ENCODE measurements at regions not wholly inside any gene's neighbourhood (a gene's known extent, or its start where the extent isn't known, plus 50 kb on each side); places are given as distances from the start of the nearest gene placed in this dataset.

- no peak for TF ChIP-seq POLR2AphosphoS5 (IDR thresholded peaks at IDR 0.05; ENCODE audit: low read depth, low read length)
- no peak for TF ChIP-seq REST (IDR thresholded peaks at IDR 0.05; ENCODE audit: insufficient read depth in 1 of 2, low read depth in 2 of 2, low read length in 2 of 2)
- no peak for TF ChIP-seq TAF1 (IDR thresholded peaks at IDR 0.05; ENCODE audit: borderline replicate concordance, insufficient read depth, low read length)
- no peak for TF ChIP-seq FOXP2 (optimal IDR thresholded peaks at IDR 0.05; ENCODE audit: borderline replicate concordance, extremely low read depth, extremely low read length, insufficient read depth)
- TF ChIP-seq SIN3A (IDR thresholded peaks at IDR 0.05; ENCODE audit: borderline replicate concordance, insufficient read depth, low read length): no peak
Observed at GRCh38 chr7:121519548-121520521, 123.7 kb upstream of the FAM3C start.

GRCh38 chr7:121517591-121517990, 121.5 kb upstream of the FAM3C start:
- TF ChIP-seq SIN3A (IDR thresholded peaks at IDR 0.05; ENCODE audit: borderline replicate concordance, insufficient read depth, low read length) (no peak), POLR2AphosphoS5 (IDR thresholded peaks at IDR 0.05; ENCODE audit: low read depth, low read length) (no peak), TAF1 (IDR thresholded peaks at IDR 0.05; ENCODE audit: borderline replicate concordance, insufficient read depth, low read length) (no peak), REST (IDR thresholded peaks at IDR 0.05; ENCODE audit: insufficient read depth in 1 of 2, low read depth in 2 of 2, low read length in 2 of 2) (no peak), FOXP2 (optimal IDR thresholded peaks at IDR 0.05; ENCODE audit: borderline replicate concordance, extremely low read depth, extremely low read length, insufficient read depth) (no peak)

GRCh38 chr7:121516821-121517220, 120.7 kb upstream of the FAM3C start:
- TF ChIP-seq POLR2AphosphoS5 (IDR thresholded peaks at IDR 0.05; ENCODE audit: low read depth, low read length) (no peak), SIN3A (IDR thresholded peaks at IDR 0.05; ENCODE audit: borderline replicate concordance, insufficient read depth, low read length) (no peak), FOXP2 (optimal IDR thresholded peaks at IDR 0.05; ENCODE audit: borderline replicate concordance, extremely low read depth, extremely low read length, insufficient read depth) (no peak), TAF1 (IDR thresholded peaks at IDR 0.05; ENCODE audit: borderline replicate concordance, insufficient read depth, low read length) (no peak), REST (IDR thresholded peaks at IDR 0.05; ENCODE audit: insufficient read depth in 1 of 2, low read depth in 2 of 2, low read length in 2 of 2) (no peak)

- TF ChIP-seq POLR2AphosphoS5 (IDR thresholded peaks at IDR 0.05; ENCODE audit: low read depth, low read length) (no peak), SIN3A (IDR thresholded peaks at IDR 0.05; ENCODE audit: borderline replicate concordance, insufficient read depth, low read length) (no peak), REST (IDR thresholded peaks at IDR 0.05; ENCODE audit: insufficient read depth in 1 of 2, low read depth in 2 of 2, low read length in 2 of 2) (no peak), FOXP2 (optimal IDR thresholded peaks at IDR 0.05; ENCODE audit: borderline replicate concordance, extremely low read depth, extremely low read length, insufficient read depth) (no peak), TAF1 (IDR thresholded peaks at IDR 0.05; ENCODE audit: borderline replicate concordance, insufficient read depth, low read length) (no peak)
Observed at GRCh38 chr7:121515630-121516401, 119.7 kb upstream of the FAM3C start.
